ENCODE measurements at regions not wholly inside any gene's neighbourhood (a gene's known extent, or its start where the extent isn't known, plus 50 kb on each side); places are given as distances from the start of the nearest gene placed in this dataset.

DNA sequence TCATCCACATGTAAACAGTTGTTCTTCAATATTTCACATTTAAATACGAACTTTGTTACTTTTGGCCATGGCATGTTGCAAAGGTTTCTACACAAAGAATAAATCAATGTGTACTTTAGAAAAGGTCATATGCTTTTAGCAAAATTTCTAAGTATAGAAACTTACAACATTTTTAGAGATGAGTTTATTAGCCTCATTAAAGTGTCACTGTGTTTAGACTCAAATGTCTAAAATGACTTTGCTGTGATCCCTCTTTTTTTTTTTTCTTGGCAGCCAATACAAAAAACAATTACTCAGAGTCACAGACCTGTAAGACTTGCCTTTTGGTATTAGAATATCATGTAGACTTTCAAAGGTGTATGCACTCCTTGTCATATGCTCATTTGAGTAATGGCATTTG, 349.3 kb upstream of the KIAA1217 start:
- TF ChIP-seq TAF1 (IDR thresholded peaks at IDR 0.05; ENCODE audit: borderline replicate concordance, low read depth, low read length), result no peak
- no peak for TF ChIP-seq TARDBP (IDR thresholded peaks at IDR 0.05; ENCODE audit: borderline replicate concordance)
- no peak for TF ChIP-seq EZH2 (IDR thresholded peaks at IDR 0.05; ENCODE audit: borderline replicate concordance, control insufficient read depth, low read depth, low read length)

Measured in GM12878 (cell line).